Activated naive CD4-positive, alpha-beta T cell treated with Interleukin-2 at 50 U/mL for 16 hours (primary cell): ENCODE measurements at regions not wholly inside any gene's neighbourhood (a gene's known extent, or its start where the extent isn't known, plus 50 kb on each side); places are given as distances from the start of the nearest gene placed in this dataset.
"Not testable (repeated sequence)": the region's sequence is repeated elsewhere in the genome, so short reads cannot be mapped to it uniquely, and the experiment has no call there.

Source experiments
- DNase-seq: peaks from one replicate; pipeline ENCODE4 v3.0.0-alpha.2; 2020

GRCh38 chr1:245061808-245062207, 93.0 kb upstream of the KIF26B start:
- DNase-seq = not testable (repeated sequence)

- no peak for DNase-seq
Measured at GRCh38 chr1:245060684-245061374, 94.0 kb upstream of the KIF26B start.

DNA sequence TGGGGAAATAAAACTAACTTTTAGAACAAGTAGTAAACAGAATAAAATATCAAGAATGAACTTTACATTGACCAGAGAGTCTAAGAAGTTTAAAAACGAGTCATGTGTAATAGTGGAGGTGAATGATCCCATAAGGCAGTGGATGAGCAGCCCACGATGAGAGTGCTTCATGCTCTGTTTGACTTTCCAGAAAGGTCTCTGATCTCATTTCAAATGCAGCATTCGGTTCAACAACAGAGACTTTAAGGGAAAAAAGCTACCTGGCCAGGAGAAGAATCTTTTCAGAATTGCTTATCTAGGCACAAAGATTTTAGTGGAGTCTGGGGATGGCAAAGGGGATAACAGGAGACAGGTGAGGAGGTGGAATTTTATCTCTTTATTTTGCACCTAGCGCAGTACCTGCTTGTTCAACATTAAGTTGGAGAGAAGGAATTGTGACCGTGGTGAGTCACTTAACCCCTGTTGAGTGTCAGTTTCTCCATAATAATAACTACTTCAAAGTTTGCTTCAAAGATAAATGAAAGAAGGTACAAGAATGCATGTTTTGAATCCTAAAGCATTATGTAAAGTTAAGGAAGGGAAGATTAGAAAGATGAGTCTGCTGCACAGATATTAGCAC, 94.9 kb upstream of the KIF26B start:
- no peak for DNase-seq

- DNase-seq = no peak
Measured at GRCh38 chr1:245058882-245059281, 95.9 kb upstream of the KIF26B start.

GRCh38 chr1:245058436-245058835, 96.3 kb upstream of the KIF26B start:
- DNase-seq = no peak

- DNase-seq = no peak
Measured at GRCh38 chr1:245056913-245057312, 97.9 kb upstream of the KIF26B start.

- DNase-seq = not testable (repeated sequence)
Measured at GRCh38 chr1:245056296-245056695, 98.5 kb upstream of the KIF26B start.

DNA sequence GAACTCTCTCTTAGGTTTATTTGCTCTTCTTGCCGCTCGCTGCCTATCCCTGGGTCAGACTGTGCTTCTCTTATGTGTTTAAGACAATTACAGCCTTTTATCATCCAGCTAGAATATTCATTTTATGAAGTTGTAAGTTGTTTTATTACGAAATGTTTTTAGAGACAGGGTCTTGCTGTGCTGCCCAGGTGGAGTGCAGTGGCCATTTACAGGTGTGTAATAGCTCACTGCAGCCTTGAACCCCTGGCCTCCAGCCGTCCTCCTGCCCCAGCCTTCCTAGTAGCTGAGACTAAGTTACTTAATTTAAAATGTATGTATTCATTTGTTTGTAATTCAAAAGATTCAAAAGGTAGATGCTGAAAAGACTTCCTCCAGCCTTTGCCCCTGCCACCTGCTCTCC, 99.0 kb upstream of the KIF26B start:
- no peak for DNase-seq

- DNase-seq = no peak
Measured at GRCh38 chr1:245054507-245055270, 100.1 kb upstream of the KIF26B start.

GRCh38 chr1:245054105-245054504, 100.7 kb upstream of the KIF26B start:
- DNase-seq = no peak

GRCh38 chr1:245052258-245052657, 102.5 kb upstream of the KIF26B start:
- DNase-seq = no peak

DNA sequence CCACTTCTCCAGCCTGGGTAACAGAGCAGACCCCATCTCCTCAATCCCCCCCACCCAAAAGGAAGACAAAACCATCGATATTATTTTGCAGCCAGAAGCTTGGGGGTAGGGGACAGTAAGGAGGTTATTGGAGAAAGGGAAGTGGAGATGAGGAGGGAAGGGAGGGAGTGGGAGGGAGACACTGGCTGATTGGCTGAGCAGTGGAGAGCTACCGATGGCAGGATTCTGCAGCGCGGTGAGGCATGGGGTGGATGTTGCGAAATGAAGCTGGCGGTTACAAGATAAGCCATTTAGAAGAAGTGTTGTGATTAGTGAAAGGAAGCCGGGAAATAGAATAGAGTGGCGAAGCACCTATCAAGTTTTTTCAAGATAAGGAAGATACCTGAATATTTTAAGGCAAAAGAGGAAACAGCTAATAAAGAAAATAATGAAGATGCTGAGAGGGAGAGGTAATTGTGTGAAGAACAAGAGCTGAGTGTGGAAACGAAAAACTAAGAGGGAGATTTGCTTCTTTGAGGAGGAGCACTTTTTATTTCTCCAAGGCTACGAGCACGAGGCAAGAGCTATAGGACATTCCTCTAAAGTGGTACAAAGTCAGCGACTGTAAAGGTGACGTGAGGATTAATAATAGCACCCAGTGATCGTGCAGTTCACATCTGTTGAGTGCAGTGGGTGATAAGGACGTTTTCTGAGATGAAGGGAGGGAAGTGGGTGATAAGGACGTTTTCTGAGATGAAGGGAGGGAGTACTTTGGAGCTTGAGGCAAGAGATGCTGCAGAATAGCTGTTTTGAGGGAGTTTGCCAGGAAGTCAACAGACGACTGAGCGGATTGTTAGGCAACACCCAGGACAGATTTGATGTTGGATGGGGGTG, 103.2 kb upstream of the KIF26B start:
- no peak for DNase-seq

GRCh38 chr1:245046769-245047168, 108.0 kb upstream of the KIF26B start:
- DNase-seq = no peak

- DNase-seq = no peak
Measured at GRCh38 chr1:245046315-245046714, 108.5 kb upstream of the KIF26B start.

GRCh38 chr1:245045087-245045881, 109.5 kb upstream of the KIF26B start:
- DNase-seq = no peak

DNA sequence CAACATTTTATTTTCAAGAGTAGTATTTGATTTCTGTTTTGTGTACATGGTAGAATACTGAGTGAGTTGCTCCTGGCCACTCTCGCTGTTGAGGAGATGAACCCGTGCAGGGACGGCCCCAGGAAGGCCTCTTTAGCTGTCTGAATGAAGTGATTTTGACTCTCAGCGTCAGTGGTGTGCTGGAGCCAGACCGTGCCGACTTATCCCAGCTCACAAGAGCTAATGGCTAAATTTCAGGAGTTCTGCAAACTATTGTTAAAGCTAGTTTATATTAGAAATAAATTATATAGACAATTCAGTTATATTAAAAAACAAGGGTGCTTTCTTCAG, 111.2 kb upstream of the KIF26B start:
- no peak for DNase-seq

DNA sequence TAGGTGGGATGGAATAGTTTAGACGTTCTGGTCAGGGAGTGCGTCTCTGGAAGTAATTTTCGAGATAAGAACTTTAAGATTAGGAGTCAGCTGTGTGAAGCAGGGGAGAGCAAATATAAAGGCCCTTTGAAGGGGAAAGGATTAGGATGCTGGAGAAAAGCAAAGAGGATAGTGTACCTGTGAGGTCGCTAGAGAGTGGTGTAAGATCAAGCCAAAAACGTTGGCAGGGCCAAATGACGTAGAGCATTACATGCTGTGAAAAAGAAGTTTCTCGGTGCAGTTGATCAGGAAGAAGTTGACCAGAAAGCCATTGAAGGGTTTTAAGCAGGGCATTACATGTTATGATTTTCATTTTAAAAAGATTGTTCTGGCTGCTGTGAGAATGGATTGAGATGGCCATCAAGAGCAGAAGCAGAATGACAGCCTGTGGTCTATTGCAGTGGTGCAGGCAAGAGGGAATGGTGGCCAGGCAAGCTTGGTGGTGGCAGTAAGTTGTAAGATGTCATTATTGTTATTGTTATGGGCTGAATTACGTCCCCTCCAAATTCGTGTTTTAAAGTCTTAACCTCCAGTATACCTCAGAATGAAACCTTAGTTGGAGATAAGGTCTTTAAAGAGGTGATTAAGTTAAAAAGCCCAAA, 113.6 kb upstream of the KIF26B start:
- DNase-seq = no peak

GRCh38 chr1:245039196-245039595, 115.6 kb upstream of the KIF26B start:
- no peak for DNase-seq

- no peak for DNase-seq
Measured at GRCh38 chr1:245036102-245036501, 118.7 kb upstream of the KIF26B start.

- DNase-seq = no peak
Measured at GRCh38 chr1:245031041-245031440, 123.7 kb upstream of the KIF26B start.

GRCh38 chr1:245026247-245026646, 128.5 kb upstream of the KIF26B start:
- no peak for DNase-seq

DNA sequence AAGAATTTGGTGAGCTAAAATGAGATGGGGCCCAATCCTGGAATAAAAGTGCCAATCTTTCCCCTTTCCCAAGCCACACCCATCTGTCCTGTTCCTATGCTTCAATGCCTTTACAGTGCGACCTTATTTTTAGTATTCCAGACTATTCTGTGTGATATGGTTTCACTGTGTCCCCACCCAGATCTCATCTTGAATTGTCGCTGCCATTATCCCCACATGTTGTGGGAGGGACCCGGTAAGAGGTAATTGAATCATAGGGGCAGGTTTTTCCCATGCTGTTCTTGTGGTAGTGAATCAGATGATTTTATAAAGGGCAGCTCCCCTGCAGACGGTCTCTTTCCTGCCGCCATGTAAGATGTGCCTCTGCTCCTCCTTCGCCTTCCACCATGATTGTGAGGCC, 129.3 kb upstream of the KIF26B start:
- DNase-seq = no peak
